ENCODE measurements at regions not wholly inside any gene's neighbourhood (a gene's known extent, or its start where the extent isn't known, plus 50 kb on each side); places are given as distances from the start of the nearest gene placed in this dataset.

DNA sequence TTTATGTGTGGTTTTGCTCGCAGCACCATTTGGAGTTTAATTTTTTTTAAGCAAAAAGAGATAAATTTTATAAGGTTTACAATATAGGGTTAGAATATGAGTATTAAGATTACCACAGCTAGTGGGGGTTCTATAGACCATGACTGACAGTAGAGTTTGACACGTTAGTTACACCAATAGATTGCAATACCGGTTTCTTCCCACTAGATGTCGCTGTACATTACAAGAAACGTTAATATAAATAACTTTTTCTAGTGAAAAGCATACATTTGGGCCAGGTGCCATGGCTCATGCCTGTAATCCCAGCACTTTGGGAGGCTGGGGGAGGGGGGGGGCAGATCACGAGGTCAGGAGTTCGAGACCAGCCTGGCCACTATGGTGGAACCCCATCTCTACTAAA lies 433.6 kb downstream of the MAGEB5 start:
- H3K4me2 ChIP-seq (ENCODE audit: low read depth, low read length, poor library complexity, severe bottlenecking): no peak overlapping the region
- H3K36me3 ChIP-seq (ENCODE audit: low read length): no peaks in the 10 kb centered on the region
- no peaks in the 10 kb centered on the region for H3K79me2 ChIP-seq (ENCODE audit: insufficient read depth, low read length)
- no peak overlapping the region for H3K9ac ChIP-seq (ENCODE audit: low read length)
- H3K9me2 ChIP-seq (replicated peaks; ENCODE audit: insufficient read depth, low read length): no peaks in the 10 kb centered on the region
- H3K4me3 ChIP-seq (ENCODE audit: insufficient read depth, low read length, poor library complexity, severe bottlenecking): no peak overlapping the region
- no peak for TF ChIP-seq EZH2phosphoT487 (conservative IDR thresholded peaks at IDR 0.05; ENCODE audit: low read length)
- TF ChIP-seq, protein P1, sequence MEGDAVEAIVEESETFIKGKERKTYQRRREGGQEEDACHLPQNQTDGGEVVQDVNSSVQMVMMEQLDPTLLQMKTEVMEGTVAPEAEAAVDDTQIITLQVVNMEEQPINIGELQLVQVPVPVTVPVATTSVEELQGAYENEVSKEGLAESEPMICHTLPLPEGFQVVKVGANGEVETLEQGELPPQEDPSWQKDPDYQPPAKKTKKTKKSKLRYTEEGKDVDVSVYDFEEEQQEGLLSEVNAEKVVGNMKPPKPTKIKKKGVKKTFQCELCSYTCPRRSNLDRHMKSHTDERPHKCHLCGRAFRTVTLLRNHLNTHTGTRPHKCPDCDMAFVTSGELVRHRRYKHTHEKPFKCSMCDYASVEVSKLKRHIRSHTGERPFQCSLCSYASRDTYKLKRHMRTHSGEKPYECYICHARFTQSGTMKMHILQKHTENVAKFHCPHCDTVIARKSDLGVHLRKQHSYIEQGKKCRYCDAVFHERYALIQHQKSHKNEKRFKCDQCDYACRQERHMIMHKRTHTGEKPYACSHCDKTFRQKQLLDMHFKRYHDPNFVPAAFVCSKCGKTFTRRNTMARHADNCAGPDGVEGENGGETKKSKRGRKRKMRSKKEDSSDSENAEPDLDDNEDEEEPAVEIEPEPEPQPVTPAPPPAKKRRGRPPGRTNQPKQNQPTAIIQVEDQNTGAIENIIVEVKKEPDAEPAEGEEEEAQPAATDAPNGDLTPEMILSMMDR (IDR thresholded peaks at IDR 0.05; ENCODE audit: insufficient read depth, low read length, poor library complexity, severe bottlenecking): no peak
- no peaks in the 10 kb centered on the region for H3K27me3 ChIP-seq (ENCODE audit: low read length)
- H2AFZ ChIP-seq (ENCODE audit: low read depth, low read length, severe bottlenecking): no peak overlapping the region
- H3F3A ChIP-seq (ENCODE audit: insufficient read depth): no peaks in the 10 kb centered on the region
- H3K27ac ChIP-seq (ENCODE audit: low read depth, low read length): no peak overlapping the region
- H3K9me3 ChIP-seq (ENCODE audit: insufficient read depth, low read length): no peaks in the 10 kb centered on the region
- no peaks in the 10 kb centered on the region for H4K20me1 ChIP-seq (ENCODE audit: low read depth, low read length)

DNA sequence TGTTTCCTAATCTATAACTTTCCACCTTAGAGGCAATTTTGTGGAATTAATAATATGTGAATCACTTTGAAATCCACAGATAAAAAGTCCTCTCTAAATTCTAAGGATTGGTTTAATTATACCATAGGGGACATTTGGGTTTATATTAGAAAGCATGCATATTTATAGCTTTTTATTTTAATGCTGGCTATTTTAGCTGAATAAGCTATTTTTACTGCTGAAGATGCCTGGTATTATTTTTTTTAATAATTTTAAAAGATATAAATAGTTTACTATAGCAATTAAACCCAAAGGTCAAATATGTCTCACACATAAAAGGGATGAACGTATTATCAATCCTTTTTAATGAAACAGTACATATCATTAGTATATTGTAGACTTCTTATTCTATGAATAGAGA lies 415.4 kb downstream of the MAGEB5 start:
- Histone ChIP-seq H3K79me2 (ENCODE audit: insufficient read depth, low read length) (no peaks in the 10 kb centered on the region), H3K4me3 (ENCODE audit: insufficient read depth, low read length, poor library complexity, severe bottlenecking) (no peak overlapping the region), H3F3A (ENCODE audit: insufficient read depth) (no peaks in the 10 kb centered on the region), H3K9ac (ENCODE audit: low read length) (no peak overlapping the region), H3K36me3 (ENCODE audit: low read length) (no peaks in the 10 kb centered on the region), H3K27me3 (ENCODE audit: low read length) (no peaks in the 10 kb centered on the region), H4K20me1 (ENCODE audit: low read depth, low read length) (no peaks in the 10 kb centered on the region), H3K27ac (ENCODE audit: low read depth, low read length) (no peak overlapping the region), H2AFZ (ENCODE audit: low read depth, low read length, severe bottlenecking) (no peak overlapping the region), H3K9me3 (ENCODE audit: insufficient read depth, low read length) (no peaks in the 10 kb centered on the region), H3K9me2 (replicated peaks; ENCODE audit: insufficient read depth, low read length) (no peaks in the 10 kb centered on the region), H3K4me2 (ENCODE audit: low read depth, low read length, poor library complexity, severe bottlenecking) (no peak overlapping the region)
- TF ChIP-seq EZH2phosphoT487 (conservative IDR thresholded peaks at IDR 0.05; ENCODE audit: low read length): no peak

DNA sequence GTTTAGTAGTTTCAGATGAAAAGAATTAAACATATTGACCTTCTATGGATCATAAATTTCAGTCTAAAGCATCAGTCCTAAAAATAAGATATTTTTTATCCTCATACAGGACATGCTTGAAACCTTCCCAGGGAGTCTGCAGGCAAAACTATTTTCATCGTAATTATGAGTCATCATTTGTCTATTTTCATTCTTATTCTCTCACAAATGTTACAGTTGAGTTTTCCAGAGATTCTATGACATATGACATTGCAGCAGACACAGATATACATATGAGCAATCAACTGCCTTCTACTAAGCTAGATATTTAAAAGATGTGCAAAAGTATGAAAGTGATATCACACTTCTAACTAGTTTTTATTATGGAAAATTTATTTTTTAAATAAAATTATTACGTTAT lies 398.0 kb downstream of the MAGEB5 start:
- Histone ChIP-seq H4K20me1 (ENCODE audit: low read depth, low read length) (no peaks in the 10 kb centered on the region), H3K4me2 (ENCODE audit: low read depth, low read length, poor library complexity, severe bottlenecking) (no peak overlapping the region), H2AFZ (ENCODE audit: low read depth, low read length, severe bottlenecking) (no peak overlapping the region), H3K79me2 (ENCODE audit: insufficient read depth, low read length) (no peaks in the 10 kb centered on the region), H3F3A (ENCODE audit: insufficient read depth) (no peaks in the 10 kb centered on the region), H3K27ac (ENCODE audit: low read depth, low read length) (no peak overlapping the region), H3K36me3 (ENCODE audit: low read length) (no peaks in the 10 kb centered on the region), H3K9me3 (ENCODE audit: insufficient read depth, low read length) (no peaks in the 10 kb centered on the region), H3K9me2 (replicated peaks; ENCODE audit: insufficient read depth, low read length) (no peaks in the 10 kb centered on the region), H3K27me3 (ENCODE audit: low read length) (no peaks in the 10 kb centered on the region), H3K4me3 (ENCODE audit: insufficient read depth, low read length, poor library complexity, severe bottlenecking) (no peak overlapping the region), H3K9ac (ENCODE audit: low read length) (no peak overlapping the region)
- TF ChIP-seq EZH2phosphoT487 (conservative IDR thresholded peaks at IDR 0.05; ENCODE audit: low read length): no peak
- TF ChIP-seq, protein P1 (IDR thresholded peaks at IDR 0.05; ENCODE audit: insufficient read depth, low read length, poor library complexity, severe bottlenecking): no peak

DNA sequence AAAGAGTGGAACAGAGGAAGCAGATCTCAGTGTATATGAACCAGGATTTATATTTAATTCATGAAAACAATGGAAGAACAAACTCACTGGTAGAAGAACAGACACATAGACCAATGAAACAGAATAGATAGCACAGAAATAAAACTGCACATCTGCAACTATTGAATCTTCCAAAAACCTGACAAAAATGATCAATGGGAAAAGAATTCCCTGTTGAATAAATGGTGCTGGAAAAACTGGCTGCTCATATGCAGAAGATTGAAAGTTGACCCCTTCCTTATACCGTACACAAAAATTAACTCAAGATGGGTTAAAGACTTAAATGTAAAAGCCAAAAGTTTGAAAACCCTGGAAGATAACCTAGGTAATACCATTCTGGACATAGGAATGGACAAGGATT lies 391.0 kb downstream of the MAGEB5 start:
- H4K20me1 ChIP-seq (ENCODE audit: low read depth, low read length): no peaks in the 10 kb centered on the region
- no peak overlapping the region for H3K4me2 ChIP-seq (ENCODE audit: low read depth, low read length, poor library complexity, severe bottlenecking)
- H3K79me2 ChIP-seq (ENCODE audit: insufficient read depth, low read length): no peaks in the 10 kb centered on the region
- no peaks in the 10 kb centered on the region for H3K27me3 ChIP-seq (ENCODE audit: low read length)
- H3K9me2 ChIP-seq (replicated peaks; ENCODE audit: insufficient read depth, low read length): no peaks in the 10 kb centered on the region
- no peak overlapping the region for H3K4me3 ChIP-seq (ENCODE audit: insufficient read depth, low read length, poor library complexity, severe bottlenecking)
- no peaks in the 10 kb centered on the region for H3F3A ChIP-seq (ENCODE audit: insufficient read depth)
- H2AFZ ChIP-seq (ENCODE audit: low read depth, low read length, severe bottlenecking): no peak overlapping the region
- H3K36me3 ChIP-seq (ENCODE audit: low read length): no peaks in the 10 kb centered on the region
- no peak overlapping the region for H3K9ac ChIP-seq (ENCODE audit: low read length)
- TF ChIP-seq EZH2phosphoT487 (conservative IDR thresholded peaks at IDR 0.05; ENCODE audit: low read length): no peak
- TF ChIP-seq, protein P1 (IDR thresholded peaks at IDR 0.05; ENCODE audit: insufficient read depth, low read length, poor library complexity, severe bottlenecking): no peak
- no peak overlapping the region for H3K27ac ChIP-seq (ENCODE audit: low read depth, low read length)
- no peaks in the 10 kb centered on the region for H3K9me3 ChIP-seq (ENCODE audit: insufficient read depth, low read length)

Measured in SU-DHL-6 (cell line).